ENCODE measurements at regions not wholly inside any gene's neighbourhood (a gene's known extent, or its start where the extent isn't known, plus 50 kb on each side); places are given as distances from the start of the nearest gene placed in this dataset.

DNA sequence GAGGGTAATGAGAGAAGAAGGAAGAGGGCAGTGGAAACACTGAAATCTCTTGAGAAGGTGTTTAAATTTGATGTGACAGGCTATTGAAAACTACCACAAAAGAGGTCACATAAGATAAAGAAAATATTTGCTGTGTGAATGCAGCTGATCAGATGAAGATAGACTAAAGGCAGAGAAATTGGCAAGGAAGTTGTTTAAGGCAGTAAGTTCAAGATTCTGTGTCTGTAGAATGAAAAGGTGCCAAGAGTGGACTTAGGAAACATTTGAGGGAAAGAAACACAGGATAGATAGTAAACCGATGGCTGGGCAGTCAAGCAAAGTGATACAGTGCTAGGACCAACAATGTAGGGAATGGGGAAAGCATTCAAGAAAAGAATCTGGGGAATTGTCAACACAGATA lies 332.3 kb upstream of the MARCKS start:
- TF ChIP-seq CTCF (IDR thresholded peaks at IDR 0.05; ENCODE audit: extremely low read depth in 1 of 2, insufficient read depth in 1 of 2, low read depth in 1 of 2, low read length in 2 of 2) (no peak), POLR2AphosphoS5 (IDR thresholded peaks at IDR 0.05; ENCODE audit: insufficient read depth, low read depth, low read length) (no peak), POLR2A (IDR thresholded peaks at IDR 0.05; ENCODE audit: low read depth, low read length) (no peak), EZH2 (IDR thresholded peaks at IDR 0.05; ENCODE audit: borderline replicate concordance, low read depth, low read length, severe bottlenecking) (no peak), MAX (IDR thresholded peaks at IDR 0.05; ENCODE audit: insufficient read depth, insufficient read length) (no peak), GATA2 (IDR thresholded peaks at IDR 0.05; ENCODE audit: insufficient read depth, insufficient read length, low read depth, low read length) (no peak), MYC (IDR thresholded peaks at IDR 0.05; ENCODE audit: low read depth, low read length) (no peak)

Data from endothelial cell of umbilical vein (primary cell).